Gastroesophageal sphincter (tissue), 4 donors: ENCODE measurements at regions not wholly inside any gene's neighbourhood (a gene's known extent, or its start where the extent isn't known, plus 50 kb on each side); places are given as distances from the start of the nearest gene placed in this dataset.
A peak's percentile ranks its signal among the peaks of the same experiment; 100 is the strongest.

Source experiments
- ATAC-seq: fragments of 150-250 bp; one replicate; pipeline ENCODE4 v1.9.1; 2016; ENCODE audit warnings: mild to moderate bottlenecking, moderate library complexity
- H3K27ac ChIP-seq, 4 donors: fragments of 200-600 bp; sonication (generic) in 3 of 4; 1 replicate in 3 of 4; 2 replicates in 1 of 4; pipeline ENCODE4 v1.5.1; 2016 to 2019
- H3K27me3 ChIP-seq: fragments of 200-600 bp; sonication (generic); one replicate; pipeline ENCODE4 v1.5.1; 2019
- H3K36me3 ChIP-seq, 2 donors: fragments of 200-600 bp; sonication (generic); one replicate each; pipeline ENCODE4 v1.5.1; 2019; ENCODE audit warnings: control low read depth in 1 of 2
- H3K4me1 ChIP-seq, 3 donors: fragments of 200-600 bp; sonication (generic); 1 replicate in 2 of 3; 2 replicates in 1 of 3; pipeline ENCODE4 v1.5.1; 2016 to 2019; ENCODE audit warnings: control low read depth in 2 of 3
- H3K4me3 ChIP-seq, 2 donors: fragments of 200-600 bp; sonication (generic); one replicate each; pipeline ENCODE4 v1.5.1; 2019; ENCODE audit warnings: mild to moderate bottlenecking in 1 of 2, moderate library complexity in 1 of 2
- H3K9me3 ChIP-seq, 3 donors: fragments of 200-600 bp; sonication (generic); one replicate each; pipeline ENCODE4 v1.5.1; 2017 to 2019; ENCODE audit warnings: control low read depth in 2 of 3
- CTCF ChIP-seq, 4 experiments: fragments of 200-600 bp in 2 of 4; fragments of 450-650 bp in 2 of 4; sonication (generic) in 1 of 4; IDR thresholded peaks; one replicate each; pipeline ENCODE4 v1.5.1; 2017 to 2019; ENCODE audit warnings: antibody characterized with exemption in 4 of 4, mild to moderate bottlenecking in 2 of 4, moderate library complexity in 2 of 4
- EP300 ChIP-seq: sonication (generic); formaldehyde crosslinking; IDR thresholded peaks from one replicate; pipeline ENCODE4 v1.6.1; 2017; ENCODE audit warnings: antibody characterized with exemption, mild to moderate bottlenecking
- POLR2A ChIP-seq, 2 donors: fragments of 450-650 bp; IDR thresholded peaks; one replicate each; pipeline ENCODE4 v1.6.1; 2017; ENCODE audit warnings: antibody characterized with exemption in 2 of 2, mild to moderate bottlenecking in 2 of 2, moderate library complexity in 1 of 2
- POLR2AphosphoS5 ChIP-seq: sonication (generic); formaldehyde crosslinking; IDR thresholded peaks from one replicate; pipeline ENCODE4 v1.6.1; 2017; ENCODE audit warnings: antibody characterized with exemption
- WGBS, 2 donors: methylation state at CpG; one replicate each; pipeline ENCODE4 v1.1.5; 2018; ENCODE audit warnings: low coverage in 1 of 2; 5-methylcytosine and 5-hydroxymethylcytosine counted together

DNA sequence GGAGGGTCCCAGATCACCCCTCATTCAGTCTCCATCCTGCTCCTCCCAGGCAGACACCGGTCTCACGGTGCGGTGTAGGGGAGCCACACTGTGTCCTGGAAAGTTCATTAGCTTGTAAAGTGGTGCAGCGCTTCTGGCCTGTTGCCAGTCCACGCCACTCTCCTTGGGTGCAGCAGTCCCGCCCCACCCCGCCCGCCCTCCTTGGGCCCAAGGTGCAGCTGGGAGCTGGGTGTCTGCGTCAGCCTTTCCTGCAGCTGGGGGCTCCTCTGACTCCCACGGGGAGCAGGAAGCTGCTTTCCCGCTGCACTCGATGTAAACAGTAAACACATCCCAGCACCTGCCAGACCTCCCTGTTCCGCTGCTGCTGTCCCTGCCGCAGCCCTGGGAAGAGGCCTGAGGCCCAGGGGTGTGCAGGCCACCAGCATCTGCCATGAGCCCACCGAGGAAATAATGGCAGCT lies 53.8 kb upstream of the ASB18 start:
- Histone ChIP-seq H3K27ac (no peak overlapping the region), H3K4me3 (no peak overlapping the region), H3K9me3 (peaks cover 0 to 11% (median 0%) of the 10 kb centered on the region in 3 donors), H3K36me3 (no peaks in the 10 kb centered on the region), H3K4me1 (no peaks in the 10 kb centered on the region), H3K27me3 (no peaks in the 10 kb centered on the region)
- TF ChIP-seq CTCF (IDR thresholded peaks at IDR 0.05), result no peak
- TF ChIP-seq POLR2AphosphoS5, result no peak
- no peak for TF ChIP-seq POLR2A (IDR thresholded peaks at IDR 0.05)
- no peak for TF ChIP-seq EP300
- no peak for ATAC-seq
- WGBS, 2 donors, result 55 to 67% methylated on average over 1 to 5 of the region's 15 CpGs

DNA sequence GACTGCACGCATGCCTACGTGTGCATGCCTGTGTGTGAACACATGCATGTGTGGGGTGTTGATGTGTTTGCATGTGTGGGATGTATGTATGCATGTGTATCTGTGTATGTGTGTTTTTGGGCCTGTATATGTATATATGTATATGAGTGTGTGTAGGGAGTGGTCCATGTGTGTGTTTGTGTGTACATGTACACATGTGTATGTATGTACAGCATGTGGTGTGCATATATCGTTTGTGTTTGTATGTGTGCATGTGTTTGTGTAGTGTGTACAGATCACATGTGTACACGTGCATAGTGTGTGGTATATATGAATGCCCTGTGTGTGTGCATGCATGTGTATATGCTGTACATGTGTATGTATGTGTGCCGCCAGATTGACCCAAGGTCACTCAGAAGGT lies 54.2 kb upstream of the ASB18 start:
- no peaks in the 10 kb centered on the region for H3K36me3 ChIP-seq
- TF ChIP-seq POLR2AphosphoS5, result no peak
- no peak for TF ChIP-seq CTCF (IDR thresholded peaks at IDR 0.05)
- no peak for TF ChIP-seq EP300
- no peak for TF ChIP-seq POLR2A (IDR thresholded peaks at IDR 0.05)
- no peaks in the 10 kb centered on the region for H3K4me1 ChIP-seq
- WGBS, 2 donors, result 80% methylated on average over 1 to 5 of the region's 5 CpGs
- no peak overlapping the region for H3K27ac ChIP-seq
- H3K4me3 ChIP-seq, result no peak overlapping the region
- no peaks in the 10 kb centered on the region for H3K27me3 ChIP-seq
- no peak for ATAC-seq
- H3K9me3 ChIP-seq, result peaks cover 0 to 6% (median 0%) of the 10 kb centered on the region in 3 donors

- WGBS, 2 donors, result 75% methylated on average over 1 of the region's 9 CpGs; no CpG with 5 or more reads in 1 of the 2 donors
- Histone ChIP-seq H3K4me1 (no peaks in the 10 kb centered on the region), H3K9me3 (no peaks in the 10 kb centered on the region), H3K36me3 (no peaks in the 10 kb centered on the region), H3K27ac (no peak overlapping the region), H3K27me3 (no peaks in the 10 kb centered on the region), H3K4me3 (no peak overlapping the region)
- no peak for ATAC-seq
- no peak for TF ChIP-seq CTCF (IDR thresholded peaks at IDR 0.05)
- no peak for TF ChIP-seq POLR2A (IDR thresholded peaks at IDR 0.05)
- no peak for TF ChIP-seq POLR2AphosphoS5
- no peak for TF ChIP-seq EP300
Measured at GRCh38 chr2:236319036-236319435, 54.8 kb upstream of the ASB18 start.

DNA sequence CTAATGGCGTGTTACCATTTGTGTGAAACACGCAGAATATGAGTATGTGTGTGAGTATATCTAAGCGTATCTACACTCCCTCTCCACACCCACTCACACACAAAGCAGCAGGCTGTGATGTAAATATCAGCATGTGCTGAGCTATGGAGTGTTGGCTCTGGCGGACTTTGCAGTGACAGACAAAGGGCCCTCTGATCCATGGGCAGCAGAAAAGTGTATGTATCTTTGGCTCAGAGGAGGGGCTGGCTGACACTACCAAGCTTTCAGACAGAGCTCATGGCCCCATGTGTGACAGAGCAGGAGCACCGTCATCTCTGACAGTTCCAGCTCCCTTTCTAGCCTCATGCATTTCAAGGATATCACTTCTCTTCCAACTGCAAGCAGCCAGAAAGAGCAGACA lies 57.2 kb upstream of the ASB18 start:
- ATAC-seq, result no peak
- Histone ChIP-seq H3K27ac (no peak overlapping the region), H3K36me3 (no peaks in the 10 kb centered on the region), H3K4me1 (no peaks in the 10 kb centered on the region), H3K4me3 (no peak overlapping the region), H3K9me3 (no peaks in the 10 kb centered on the region), H3K27me3 (no peaks in the 10 kb centered on the region)
- TF ChIP-seq EP300 (no peak), POLR2A (IDR thresholded peaks at IDR 0.05) (no peak), CTCF (IDR thresholded peaks at IDR 0.05) (no peak), POLR2AphosphoS5 (no peak)
- WGBS, 2 donors, result 84 to 94% methylated on average over 3 to 5 of the region's 5 CpGs

GRCh38 chr2:236333417-236334121 lies 69.4 kb upstream of the ASB18 start:
- Histone ChIP-seq H3K9me3 (no peaks in the 10 kb centered on the region), H3K27ac (peak overlapping the region in 3 of 4 donors; percentile 21 to 83 (median 73)), H3K4me1 (peaks cover 0 to 27% (median 0%) of the 10 kb centered on the region in 3 donors), H3K36me3 (no peaks in the 10 kb centered on the region), H3K4me3 (no peak overlapping the region), H3K27me3 (no peaks in the 10 kb centered on the region)
- 94 to 98% methylated on average over 8 to 9 of the region's 14 CpGs for WGBS, 2 donors
- ATAC-seq, result no peak
- TF ChIP-seq EP300, result no peak
- TF ChIP-seq POLR2A (IDR thresholded peaks at IDR 0.05), result no peak
- no peak for TF ChIP-seq POLR2AphosphoS5
- TF ChIP-seq CTCF (IDR thresholded peaks at IDR 0.05), result no peak
